Lung (tissue), 11 donors: ENCODE measurements at regions not wholly inside any gene's neighbourhood (a gene's known extent, or its start where the extent isn't known, plus 50 kb on each side); places are given as distances from the start of the nearest gene placed in this dataset.

ENCODE experiments used
- ATAC-seq: fragments of 200-7000 bp; cut with Tn5 transposase; one replicate; pipeline ENCODE4 v1.9.1; 2020; ENCODE audit warnings: moderate number of reproducible peaks; ENCODE audit not compliant: insufficient read depth, low FRiP score
- DNase-seq, 3 donors: peaks; one replicate each; pipeline ENCODE4 v3.0.0-alpha.2; 2013 to 2017
- H3K27ac ChIP-seq, 2 donors: one replicate each; pipeline ENCODE4 v1.5.1; 2013; ENCODE audit warnings: mild to moderate bottlenecking in 2 of 2, moderate library complexity in 2 of 2, control low read depth in 1 of 2, inconsistent platforms in 1 of 2, low read depth in 1 of 2, low read length in 1 of 2
- H3K27me3 ChIP-seq, 3 donors: one replicate each; pipeline ENCODE4 v1.5.1; 2013; ENCODE audit warnings: low read length in 2 of 3; ENCODE audit not compliant: control insufficient read depth in 3 of 3, insufficient read depth in 3 of 3
- H3K36me3 ChIP-seq, 4 donors: one replicate each; pipeline ENCODE4 v1.5.1; 2013; ENCODE audit warnings: low read length in 4 of 4, mild to moderate bottlenecking in 1 of 4, moderate library complexity in 1 of 4; ENCODE audit not compliant: control insufficient read depth in 4 of 4, insufficient read depth in 4 of 4
- H3K4me1 ChIP-seq, 5 donors: one replicate each; pipeline ENCODE4 v1.5.1; 2013; ENCODE audit warnings: low read length in 5 of 5, mild to moderate bottlenecking in 2 of 5, moderate library complexity in 1 of 5; ENCODE audit not compliant: control insufficient read depth in 5 of 5, insufficient read depth in 5 of 5
- H3K4me3 ChIP-seq: one replicate; pipeline ENCODE4 v1.5.1; 2013; ENCODE audit warnings: mild to moderate bottlenecking, control low read depth, moderate library complexity
- H3K9ac ChIP-seq, 2 donors: one replicate each; pipeline ENCODE4 v1.5.1; 2013; ENCODE audit warnings: low read length in 2 of 2, control low read depth in 1 of 2; ENCODE audit not compliant: insufficient read depth in 1 of 2
- H3K9me3 ChIP-seq, 4 donors: one replicate each; pipeline ENCODE4 v1.5.1; 2013; ENCODE audit warnings: low read length in 3 of 4, mild to moderate bottlenecking in 1 of 4, moderate library complexity in 1 of 4; ENCODE audit not compliant: control insufficient read depth in 4 of 4, insufficient read depth in 3 of 4
- WGBS, 2 donors: extraction: QIAGEN DNeasy Blood & Tissue Kit; methylation state at CpG; one replicate each; pipeline ENCODE4 v1.1.7; 2013; 5-methylcytosine and 5-hydroxymethylcytosine counted together
- TF ChIP-seq, protein P1 (sequence below): IDR thresholded peaks from 2 replicates; pipeline ENCODE4 v1.5.1; 2012; ENCODE audit warnings: mild to moderate bottlenecking; ENCODE audit errors: control extremely low read depth, extremely low read depth
- donor health status: control.
- donor health status: control.
- donor health status: Bipolar disorder and iron deficiency.
- donor health status: healthy.
- donor health status: DM: yes; HTN: yes; CAD: no.

DNA sequence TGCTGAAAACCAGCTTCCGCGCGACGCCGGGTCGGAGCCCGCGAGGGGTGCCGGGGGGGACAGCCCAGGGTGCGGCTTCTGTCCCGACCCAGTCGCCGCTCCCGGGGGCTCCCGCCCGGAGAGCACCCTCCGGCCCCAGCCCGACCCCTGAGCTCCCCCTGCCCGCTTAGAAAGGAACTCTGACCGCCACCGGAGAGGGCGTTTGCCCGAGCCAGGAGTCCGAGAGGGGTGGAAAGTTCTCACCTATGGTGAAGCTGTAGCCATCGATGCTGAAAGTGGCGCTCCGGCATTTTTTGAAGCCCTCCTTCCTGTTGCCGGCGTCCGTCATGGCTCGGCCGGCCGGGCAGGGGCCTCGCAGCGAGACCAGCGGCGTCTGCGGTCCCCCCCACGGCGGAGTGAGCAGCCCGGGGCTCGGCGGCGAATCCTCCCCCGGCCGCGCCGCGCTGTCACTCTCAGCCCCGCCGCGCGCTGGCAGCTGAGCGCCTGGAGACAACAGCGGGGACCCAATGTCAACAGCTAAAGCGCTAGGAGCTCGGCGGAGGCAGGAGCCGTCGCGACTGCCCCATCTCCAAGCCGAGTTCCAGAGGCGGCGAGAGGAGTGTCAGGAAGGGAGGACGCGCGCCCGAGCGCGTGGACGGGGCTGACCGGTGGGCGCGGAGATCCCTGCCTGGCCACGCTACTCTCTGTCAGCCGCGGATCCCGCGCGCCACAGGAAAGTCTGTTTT lies 191.6 kb downstream of the LSM5 start:
- WGBS, 2 donors = 0 to 2% methylated on average over 73 to 80 of the region's 80 CpGs

DNA sequence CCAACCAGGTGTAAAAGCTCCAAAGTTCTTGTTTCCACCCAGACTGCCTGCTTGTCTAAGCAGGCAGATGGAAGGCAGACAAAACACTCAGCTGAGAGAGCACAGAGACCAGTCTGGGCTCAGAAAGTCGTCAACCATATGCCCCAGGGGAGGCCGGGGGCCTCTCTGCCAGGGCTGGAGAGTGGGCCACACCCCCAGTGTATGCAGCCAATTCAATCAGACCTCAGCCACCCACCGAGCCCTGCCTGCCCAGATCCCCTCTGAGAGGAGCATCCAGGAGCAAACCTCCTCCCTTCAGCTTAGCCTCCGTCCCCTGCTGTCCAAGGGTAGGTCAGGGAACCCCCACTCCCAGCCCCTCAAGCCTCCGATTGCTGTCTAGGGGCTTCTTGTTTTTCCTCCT lies 196.3 kb downstream of the LSM5 start:
- H3K27ac ChIP-seq = no peak overlapping the region
- WGBS, 2 donors = 59 to 75% methylated on average over 5 of the region's 5 CpGs
- no peak overlapping the region for H3K9ac ChIP-seq
- peaks cover 0 to 7% (median 5%) of the 10 kb centered on the region in 5 donors for H3K4me1 ChIP-seq
- no peaks in the 10 kb centered on the region for H3K9me3 ChIP-seq
- H3K27me3 ChIP-seq = peaks cover 6 to 24% (median 21%) of the 10 kb centered on the region in 3 donors
- TF ChIP-seq, protein P1, sequence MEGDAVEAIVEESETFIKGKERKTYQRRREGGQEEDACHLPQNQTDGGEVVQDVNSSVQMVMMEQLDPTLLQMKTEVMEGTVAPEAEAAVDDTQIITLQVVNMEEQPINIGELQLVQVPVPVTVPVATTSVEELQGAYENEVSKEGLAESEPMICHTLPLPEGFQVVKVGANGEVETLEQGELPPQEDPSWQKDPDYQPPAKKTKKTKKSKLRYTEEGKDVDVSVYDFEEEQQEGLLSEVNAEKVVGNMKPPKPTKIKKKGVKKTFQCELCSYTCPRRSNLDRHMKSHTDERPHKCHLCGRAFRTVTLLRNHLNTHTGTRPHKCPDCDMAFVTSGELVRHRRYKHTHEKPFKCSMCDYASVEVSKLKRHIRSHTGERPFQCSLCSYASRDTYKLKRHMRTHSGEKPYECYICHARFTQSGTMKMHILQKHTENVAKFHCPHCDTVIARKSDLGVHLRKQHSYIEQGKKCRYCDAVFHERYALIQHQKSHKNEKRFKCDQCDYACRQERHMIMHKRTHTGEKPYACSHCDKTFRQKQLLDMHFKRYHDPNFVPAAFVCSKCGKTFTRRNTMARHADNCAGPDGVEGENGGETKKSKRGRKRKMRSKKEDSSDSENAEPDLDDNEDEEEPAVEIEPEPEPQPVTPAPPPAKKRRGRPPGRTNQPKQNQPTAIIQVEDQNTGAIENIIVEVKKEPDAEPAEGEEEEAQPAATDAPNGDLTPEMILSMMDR = no peak
- DNase-seq = no peak
- no peak overlapping the region for H3K4me3 ChIP-seq
- ATAC-seq = no peak
- no peaks in the 10 kb centered on the region for H3K36me3 ChIP-seq

More for the DNA sequence above, 191.6 kb downstream of the LSM5 start:
- H3K9ac ChIP-seq = no peak overlapping the region
- H3K4me3 ChIP-seq = peak overlapping the region; percentile 17
- H3K27ac ChIP-seq = peak overlapping the region in 1 of 2 donors; percentile 17
- no peaks in the 10 kb centered on the region for H3K36me3 ChIP-seq
- H3K4me1 ChIP-seq = peaks cover 0 to 10% (median 7%) of the 10 kb centered on the region in 5 donors
- DNase-seq = peak; percentile 7 to 20 (median 19)
- peaks cover 0 to 4% (median 0%) of the 10 kb centered on the region in 4 donors for H3K9me3 ChIP-seq
- ATAC-seq = no peak
- peaks cover 16 to 48% (median 42%) of the 10 kb centered on the region in 3 donors for H3K27me3 ChIP-seq
- TF ChIP-seq, protein P1 = no peak

DNA sequence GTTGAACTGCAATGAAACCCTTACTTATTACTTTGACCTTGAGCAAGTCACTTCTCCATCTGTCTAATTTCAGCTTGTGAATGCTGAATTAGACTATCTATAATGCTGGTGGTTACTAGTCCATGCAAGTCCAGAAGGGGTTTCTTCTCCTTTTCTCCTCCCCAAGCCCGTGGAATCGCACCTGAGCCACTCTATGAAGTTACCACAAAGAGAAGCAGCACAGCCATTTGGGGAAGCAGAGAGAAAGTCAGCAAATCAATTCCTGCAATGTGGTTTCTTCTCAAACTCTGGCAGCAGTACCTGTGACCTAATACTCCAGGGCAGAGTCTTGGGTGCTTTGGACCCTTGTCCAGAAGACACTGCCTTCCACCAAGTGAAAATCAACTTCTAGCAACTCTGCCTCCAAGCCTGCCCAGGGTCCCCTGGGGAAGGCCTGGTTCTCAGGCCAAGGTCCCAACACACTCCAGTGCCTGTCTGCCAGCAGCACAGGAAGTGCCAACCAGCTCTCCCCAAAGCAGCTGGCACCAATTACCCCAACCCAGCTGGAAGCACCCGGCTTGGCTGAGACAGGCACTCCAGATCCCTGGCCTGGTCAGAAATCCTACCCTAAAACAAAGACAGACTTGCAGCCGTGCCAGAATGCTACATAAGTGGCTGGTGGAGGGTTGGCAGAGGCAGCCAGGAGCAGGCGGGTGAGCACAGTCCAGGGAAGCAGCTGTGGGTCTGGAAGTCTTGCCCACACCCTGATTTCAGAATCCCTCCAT lies 200.3 kb downstream of the LSM5 start:
- DNase-seq (no peak), ATAC-seq (no peak)
- H3K36me3 ChIP-seq = no peaks in the 10 kb centered on the region
- H3K27me3 ChIP-seq = peaks cover 0 to 2% (median 0%) of the 10 kb centered on the region in 3 donors
- no peaks in the 10 kb centered on the region for H3K4me1 ChIP-seq
- H3K4me3 ChIP-seq = no peak overlapping the region
- H3K27ac ChIP-seq = no peak overlapping the region
- H3K9ac ChIP-seq = no peak overlapping the region
- 49 to 55% methylated on average over 5 of the region's 5 CpGs for WGBS, 2 donors
- H3K9me3 ChIP-seq = no peaks in the 10 kb centered on the region
- TF ChIP-seq, protein P1 = no peak
